H9 (cell line): ENCODE measurements at regions not wholly inside any gene's neighbourhood (a gene's known extent, or its start where the extent isn't known, plus 50 kb on each side); places are given as distances from the start of the nearest gene placed in this dataset.

Experiments
- DNase-seq: peaks from one replicate; pipeline ENCODE4 v3.0.0-alpha.2; 2017
- H2AFZ ChIP-seq: one replicate; pipeline ENCODE4 v1.6.1; 2013; ENCODE audit warnings: mild to moderate bottlenecking, low read length, control low read depth, moderate library complexity
- H2AK5ac ChIP-seq: 2 replicates; pipeline ENCODE4 v1.6.1; 2013; ENCODE audit warnings: low read length, control low read depth, mixed read lengths; ENCODE audit not compliant: insufficient read length
- H2BK120ac ChIP-seq: one replicate; pipeline ENCODE4 v1.6.1; 2013; ENCODE audit warnings: low read depth, mild to moderate bottlenecking, low read length, control low read depth, inconsistent platforms; ENCODE audit not compliant: poor library complexity, severe bottlenecking
- H2BK12ac ChIP-seq: 2 replicates; pipeline ENCODE4 v1.6.1; 2013; ENCODE audit warnings: low read length, control low read depth, mixed read lengths, low read depth; ENCODE audit not compliant: insufficient read length
- H2BK15ac ChIP-seq: 2 replicates; pipeline ENCODE4 v1.6.1; 2013; ENCODE audit warnings: low read depth, low read length, control low read depth
- H2BK20ac ChIP-seq: one replicate; pipeline ENCODE4 v1.6.1; 2013; ENCODE audit warnings: low read depth, mild to moderate bottlenecking, low read length, control low read depth, inconsistent platforms; ENCODE audit not compliant: poor library complexity, severe bottlenecking
- H2BK5ac ChIP-seq: 2 replicates; pipeline ENCODE4 v1.6.1; 2013; ENCODE audit warnings: low read length, control low read depth, mixed read lengths; ENCODE audit not compliant: insufficient read length
- H3K14ac ChIP-seq: 2 replicates; pipeline ENCODE4 v1.6.1; 2013; ENCODE audit warnings: low read length, control low read depth; ENCODE audit not compliant: insufficient read depth
- H3K18ac ChIP-seq: 2 replicates; pipeline ENCODE4 v1.6.1; 2013; ENCODE audit warnings: low read depth, mild to moderate bottlenecking, mixed read lengths, low read length, control low read depth; ENCODE audit not compliant: insufficient read length
- H3K23ac ChIP-seq: 2 replicates; pipeline ENCODE4 v1.6.1; 2013; ENCODE audit warnings: low read length, control low read depth, mixed read lengths, low read depth; ENCODE audit not compliant: insufficient read length
- H3K23me2 ChIP-seq: 2 replicates; pipeline ENCODE4 v1.6.1; 2013; ENCODE audit warnings: low read depth, mild to moderate bottlenecking, mixed read lengths, low read length, control low read depth; ENCODE audit not compliant: insufficient read length, poor library complexity, severe bottlenecking
- H3K27ac ChIP-seq: 2 replicates; pipeline ENCODE4 v1.5.1; 2013; ENCODE audit warnings: low read length, control low read depth, mixed read lengths, low read depth; ENCODE audit not compliant: insufficient read length
- H3K27me3 ChIP-seq: 2 replicates; pipeline ENCODE4 v1.6.1; 2013; ENCODE audit warnings: low read length, control low read depth, inconsistent platforms; ENCODE audit not compliant: insufficient read depth
- H3K4ac ChIP-seq: 2 replicates; pipeline ENCODE4 v1.6.1; 2013; ENCODE audit warnings: low read depth, mild to moderate bottlenecking, control low read depth, inconsistent platforms, low read length, moderate library complexity
- H3K4me1 ChIP-seq: 2 replicates; pipeline ENCODE4 v1.6.1; 2013; ENCODE audit warnings: low read length, control low read depth, inconsistent platforms; ENCODE audit not compliant: insufficient read depth
- H3K4me2 ChIP-seq: 2 replicates; pipeline ENCODE4 v1.6.1; 2013; ENCODE audit warnings: low read length, control low read depth, mixed read lengths; ENCODE audit not compliant: insufficient read length, insufficient read depth
- H3K56ac ChIP-seq: 2 replicates; pipeline ENCODE4 v1.6.1; 2013; ENCODE audit warnings: low read depth, mild to moderate bottlenecking, mixed read lengths, low read length, control low read depth; ENCODE audit not compliant: insufficient read length
- H3K79me1 ChIP-seq: 2 replicates; pipeline ENCODE4 v1.6.1; 2013; ENCODE audit warnings: low read depth, mild to moderate bottlenecking, moderate library complexity, low read length, control low read depth, inconsistent platforms; ENCODE audit not compliant: insufficient read depth, poor library complexity, severe bottlenecking
- H3K79me2 ChIP-seq: 2 replicates; pipeline ENCODE4 v1.6.1; 2013; ENCODE audit warnings: low read length, control low read depth, inconsistent platforms; ENCODE audit not compliant: insufficient read depth
- H3K9ac ChIP-seq: 2 replicates; pipeline ENCODE4 v1.6.1; 2013; ENCODE audit warnings: low read length, control low read depth, mixed read lengths; ENCODE audit not compliant: insufficient read length; ENCODE audit errors: extremely low read depth
- H3K9me3 ChIP-seq: one replicate; pipeline ENCODE4 v1.6.1; 2013; ENCODE audit warnings: low read depth, low read length, inconsistent platforms; ENCODE audit not compliant: control insufficient read depth
- H3T11ph ChIP-seq: one replicate; pipeline ENCODE4 v1.6.1; 2013; ENCODE audit warnings: mild to moderate bottlenecking, low read length, control low read depth, inconsistent platforms
- H4K20me1 ChIP-seq: one replicate; pipeline ENCODE4 v1.6.1; 2013; ENCODE audit not compliant: control insufficient read depth, insufficient read length, insufficient read depth
- H4K5ac ChIP-seq: 2 replicates; pipeline ENCODE4 v1.6.1; 2013; ENCODE audit warnings: low read depth, mild to moderate bottlenecking, mixed read lengths, low read length, control low read depth; ENCODE audit not compliant: insufficient read length
- H4K8ac ChIP-seq: replicated peaks from 2 replicates; pipeline ENCODE4 v1.6.1; 2013; ENCODE audit warnings: low read length, control low read depth, mixed read lengths, low read depth; ENCODE audit not compliant: insufficient read length
- H4K91ac ChIP-seq: 2 replicates; pipeline ENCODE4 v1.6.1; 2013; ENCODE audit warnings: low read depth, mild to moderate bottlenecking, moderate library complexity, mixed read lengths, low read length, control low read depth; ENCODE audit not compliant: insufficient read length
- H3K27ac Mint-ChIP-seq, 3 experiments: 2 replicates in 2 of 3; 3 replicates in 1 of 3; pipeline ENCODE4 v1.8.0; 2020 to 2021; ENCODE audit warnings: mixed read lengths in 3 of 3, mild to moderate bottlenecking in 1 of 3, moderate library complexity in 1 of 3
- H3K27me3 Mint-ChIP-seq: 2 replicates; pipeline ENCODE4 v1.8.0; 2021; ENCODE audit warnings: low read depth, mild to moderate bottlenecking, moderate library complexity, mixed read lengths
- H3K36me3 Mint-ChIP-seq, 3 experiments: 2 replicates in 2 of 3; 3 replicates in 1 of 3; pipeline ENCODE4 v1.8.0; 2020 to 2021; ENCODE audit warnings: low read depth in 3 of 3, mixed read lengths in 3 of 3; ENCODE audit not compliant: insufficient read depth in 1 of 3
- H3K4me1 Mint-ChIP-seq, 2 experiments: 2 replicates each; pipeline ENCODE4 v1.8.0; 2020; ENCODE audit warnings: mixed read lengths in 2 of 2
- H3K4me3 Mint-ChIP-seq, 2 experiments: 2 replicates in 1 of 2; 3 replicates in 1 of 2; pipeline ENCODE4 v1.8.0; 2020 to 2021; ENCODE audit warnings: mild to moderate bottlenecking in 2 of 2, mixed read lengths in 2 of 2, moderate library complexity in 1 of 2
- H3K9me3 Mint-ChIP-seq, 2 experiments: 2 replicates in 1 of 2; 3 replicates in 1 of 2; pipeline ENCODE4 v1.8.0; 2020; ENCODE audit warnings: mild to moderate bottlenecking in 2 of 2, mixed read lengths in 2 of 2, moderate library complexity in 1 of 2
- CTCF ChIP-seq: fragments of 200-600 bp; sonication (generic); conservative IDR thresholded peaks from 3 replicates; pipeline ENCODE4 v1.8.0; 2021; ENCODE audit warnings: antibody characterized with exemption, mild to moderate bottlenecking
- WGBS: extraction: QIAGEN DNeasy Blood & Tissue Kit; methylation state at CpG from one replicate; pipeline ENCODE4 v1.1.7; 2013; ENCODE audit warnings: missing lambda C conversion rate, low lambda C conversion rate, mixed read lengths; ENCODE audit not compliant: insufficient read length; ENCODE audit errors: extremely low coverage; 5-methylcytosine and 5-hydroxymethylcytosine counted together

DNA sequence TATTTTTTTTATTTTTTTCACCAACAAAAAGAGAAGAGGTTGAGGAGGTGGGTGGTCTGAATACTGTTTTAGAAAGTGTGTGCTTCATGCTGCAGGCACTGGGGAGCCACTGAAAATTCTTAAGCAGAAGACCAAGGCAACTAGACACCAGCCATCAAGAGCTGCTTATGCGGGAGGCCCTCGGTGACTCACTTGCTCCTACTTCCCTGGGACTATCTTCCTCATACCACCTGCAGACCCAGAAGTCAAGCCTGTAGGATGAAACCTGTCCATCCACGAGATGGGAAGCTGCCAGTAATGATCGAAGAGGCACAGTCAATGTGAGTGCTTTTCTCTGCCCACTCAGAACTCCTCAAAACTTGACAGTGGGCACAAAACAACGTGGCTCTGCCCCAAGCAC is 125.8 kb upstream of the SLC44A1 start:
- Mint-ChIP-seq H3K9me3 (peaks cover 10 to 11% of the 10 kb centered on the region in 2 experiments), H3K27me3 (peaks cover 4% of the 10 kb centered on the region), H3K4me3 (no peak overlapping the region), H3K4me1 (peaks cover 16 to 19% of the 10 kb centered on the region in 2 experiments), H3K27ac (peak overlapping the region in 1 of 3 experiments; percentile 85; a peak in 1 of 7 replicates), H3K36me3 (peaks cover 0 to 15% (median 3%) of the 10 kb centered on the region in 3 experiments; a peak in 5 of 7 replicates)
- DNase-seq = no peak
- H3K27me3 ChIP-seq = no peaks in the 10 kb centered on the region
- no peak overlapping the region for H4K91ac ChIP-seq
- H3K9ac ChIP-seq = no peak overlapping the region
- no peak for TF ChIP-seq CTCF
- no peak overlapping the region for H2AFZ ChIP-seq
- H3K27ac ChIP-seq = no peak overlapping the region
- WGBS = no CpG with 5 or more reads among the region's 5 CpGs
- H3K4me1 ChIP-seq = peaks cover 5% of the 10 kb centered on the region; the same call in 1 of the 2 replicates
- H4K8ac ChIP-seq = no peak overlapping the region
- H2BK5ac ChIP-seq = no peak overlapping the region
- H2BK20ac ChIP-seq = no peak overlapping the region
- H3K9me3 ChIP-seq = no peaks in the 10 kb centered on the region
- H3K4me2 ChIP-seq = no peak overlapping the region
- H4K5ac ChIP-seq = no peak overlapping the region
- no peak overlapping the region for H2BK120ac ChIP-seq
- no peaks in the 10 kb centered on the region for H3K23me2 ChIP-seq
- no peaks in the 10 kb centered on the region for H3K79me2 ChIP-seq
- no peak overlapping the region for H3K23ac ChIP-seq
- H3K56ac ChIP-seq = no peak overlapping the region
- H4K20me1 ChIP-seq = no peaks in the 10 kb centered on the region
- H3T11ph ChIP-seq = no peak overlapping the region
- H3K14ac ChIP-seq = no peak overlapping the region
- H2BK15ac ChIP-seq = no peak overlapping the region
- no peaks in the 10 kb centered on the region for H3K79me1 ChIP-seq
- no peak overlapping the region for H3K18ac ChIP-seq
- H2BK12ac ChIP-seq = no peak overlapping the region
- no peak overlapping the region for H2AK5ac ChIP-seq
- no peak overlapping the region for H3K4ac ChIP-seq
